GM06990 (cell line): ENCODE measurements at regions not wholly inside any gene's neighbourhood (a gene's known extent, or its start where the extent isn't known, plus 50 kb on each side); places are given as distances from the start of the nearest gene placed in this dataset.

Experiments used
- DNase-seq: peaks from one replicate; pipeline ENCODE4 v3.0.0-alpha.2; 2011; ENCODE audit not compliant: insufficient read length; ENCODE audit errors: extremely low read depth
- H3K27me3 ChIP-seq: replicated peaks from 2 replicates; pipeline ENCODE4 v1.6.0; 2011; ENCODE audit warnings: low read length; ENCODE audit not compliant: control insufficient read depth, insufficient read depth
- H3K36me3 ChIP-seq: 2 replicates; pipeline ENCODE4 v1.5.1; 2011; ENCODE audit warnings: low read length; ENCODE audit not compliant: control insufficient read depth, insufficient read depth
- H3K4me3 ChIP-seq: replicated peaks from 2 replicates; pipeline ENCODE4 v1.5.1; 2011; ENCODE audit warnings: low read depth, mild to moderate bottlenecking, control low read depth, low read length
- CTCF ChIP-seq: IDR thresholded peaks from 2 replicates; pipeline ENCODE4 v1.5.1; 2011; ENCODE audit warnings: low read length, control low read depth, mild to moderate bottlenecking, inconsistent platforms; ENCODE audit not compliant: insufficient read depth, poor library complexity, severe bottlenecking

GRCh38 chr9:87280421-87280820 lies 217.2 kb upstream of the DAPK1 start:
- no peak for TF ChIP-seq CTCF
- Histone ChIP-seq H3K27me3 (no peaks in the 10 kb centered on the region; the same call in 1 of the 2 replicates), H3K36me3 (no peaks in the 10 kb centered on the region), H3K4me3 (no peak overlapping the region)
- DNase-seq = no peak

- DNase-seq = no peak
- no peaks in the 10 kb centered on the region for H3K36me3 ChIP-seq
- no peak overlapping the region for H3K4me3 ChIP-seq
- no peak for TF ChIP-seq CTCF
- H3K27me3 ChIP-seq = no peaks in the 10 kb centered on the region; the same call in 1 of the 2 replicates
Observed at GRCh38 chr9:87282538-87282937, 215.1 kb upstream of the DAPK1 start.

GRCh38 chr9:87283585-87283984 lies 214.1 kb upstream of the DAPK1 start:
- H3K36me3 ChIP-seq = no peaks in the 10 kb centered on the region
- H3K27me3 ChIP-seq = peaks cover 1% of the 10 kb centered on the region; the same call in 1 of the 2 replicates
- H3K4me3 ChIP-seq = no peak overlapping the region
- no peak for TF ChIP-seq CTCF
- no peak for DNase-seq

- Histone ChIP-seq H3K36me3 (no peaks in the 10 kb centered on the region), H3K27me3 (peaks cover 1% of the 10 kb centered on the region; the same call in 1 of the 2 replicates), H3K4me3 (no peak overlapping the region)
- no peak for DNase-seq
- no peak for TF ChIP-seq CTCF
Observed at GRCh38 chr9:87285183-87285850, 212.3 kb upstream of the DAPK1 start.

- DNase-seq = no peak
- Histone ChIP-seq H3K36me3 (no peaks in the 10 kb centered on the region), H3K4me3 (no peak overlapping the region), H3K27me3 (peaks cover 1% of the 10 kb centered on the region; the same call in 1 of the 2 replicates)
- no peak for TF ChIP-seq CTCF
Observed at GRCh38 chr9:87286506-87286905, 211.2 kb upstream of the DAPK1 start.
